ENCODE measurements at regions not wholly inside any gene's neighbourhood (a gene's known extent, or its start where the extent isn't known, plus 50 kb on each side); places are given as distances from the start of the nearest gene placed in this dataset.

DNA sequence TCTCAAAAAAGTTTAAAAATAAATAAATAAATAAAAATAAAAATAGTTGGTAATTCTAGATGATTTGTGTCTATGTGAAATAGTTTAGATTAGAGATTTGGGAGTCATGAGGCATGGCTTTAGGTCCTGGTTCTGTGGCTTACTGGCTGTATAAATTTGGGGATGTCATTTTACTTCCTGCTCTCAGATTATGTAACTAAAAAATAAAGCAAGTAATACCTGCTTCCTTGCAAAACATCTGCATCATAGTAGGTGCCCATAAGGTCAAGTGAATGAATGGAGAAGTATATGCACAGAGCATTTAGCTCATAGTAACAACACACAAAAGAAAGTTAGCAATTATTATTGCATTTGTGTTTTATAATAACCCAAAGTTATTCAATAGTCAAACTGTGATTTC lies 287.7 kb upstream of the TLE4 start:
- Mint-ChIP-seq H3K27me3 (ENCODE audit: unreplicated experiment) (peaks cover 5% of the 10 kb centered on the region), H3K27ac (ENCODE audit: unreplicated experiment) (no peak overlapping the region), H3K4me3 (ENCODE audit: unreplicated experiment) (no peak overlapping the region), H3K9me3 (ENCODE audit: unreplicated experiment) (no peaks in the 10 kb centered on the region), H3K36me3 (ENCODE audit: low read depth, unreplicated experiment) (no peaks in the 10 kb centered on the region), H3K4me1 (ENCODE audit: unreplicated experiment) (no peaks in the 10 kb centered on the region)
- TF ChIP-seq, protein P1, sequence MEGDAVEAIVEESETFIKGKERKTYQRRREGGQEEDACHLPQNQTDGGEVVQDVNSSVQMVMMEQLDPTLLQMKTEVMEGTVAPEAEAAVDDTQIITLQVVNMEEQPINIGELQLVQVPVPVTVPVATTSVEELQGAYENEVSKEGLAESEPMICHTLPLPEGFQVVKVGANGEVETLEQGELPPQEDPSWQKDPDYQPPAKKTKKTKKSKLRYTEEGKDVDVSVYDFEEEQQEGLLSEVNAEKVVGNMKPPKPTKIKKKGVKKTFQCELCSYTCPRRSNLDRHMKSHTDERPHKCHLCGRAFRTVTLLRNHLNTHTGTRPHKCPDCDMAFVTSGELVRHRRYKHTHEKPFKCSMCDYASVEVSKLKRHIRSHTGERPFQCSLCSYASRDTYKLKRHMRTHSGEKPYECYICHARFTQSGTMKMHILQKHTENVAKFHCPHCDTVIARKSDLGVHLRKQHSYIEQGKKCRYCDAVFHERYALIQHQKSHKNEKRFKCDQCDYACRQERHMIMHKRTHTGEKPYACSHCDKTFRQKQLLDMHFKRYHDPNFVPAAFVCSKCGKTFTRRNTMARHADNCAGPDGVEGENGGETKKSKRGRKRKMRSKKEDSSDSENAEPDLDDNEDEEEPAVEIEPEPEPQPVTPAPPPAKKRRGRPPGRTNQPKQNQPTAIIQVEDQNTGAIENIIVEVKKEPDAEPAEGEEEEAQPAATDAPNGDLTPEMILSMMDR (IDR thresholded peaks at IDR 0.05; ENCODE audit: unreplicated experiment) = no peak
- no peak for DNase-seq (ENCODE audit: low spot score)

DNA sequence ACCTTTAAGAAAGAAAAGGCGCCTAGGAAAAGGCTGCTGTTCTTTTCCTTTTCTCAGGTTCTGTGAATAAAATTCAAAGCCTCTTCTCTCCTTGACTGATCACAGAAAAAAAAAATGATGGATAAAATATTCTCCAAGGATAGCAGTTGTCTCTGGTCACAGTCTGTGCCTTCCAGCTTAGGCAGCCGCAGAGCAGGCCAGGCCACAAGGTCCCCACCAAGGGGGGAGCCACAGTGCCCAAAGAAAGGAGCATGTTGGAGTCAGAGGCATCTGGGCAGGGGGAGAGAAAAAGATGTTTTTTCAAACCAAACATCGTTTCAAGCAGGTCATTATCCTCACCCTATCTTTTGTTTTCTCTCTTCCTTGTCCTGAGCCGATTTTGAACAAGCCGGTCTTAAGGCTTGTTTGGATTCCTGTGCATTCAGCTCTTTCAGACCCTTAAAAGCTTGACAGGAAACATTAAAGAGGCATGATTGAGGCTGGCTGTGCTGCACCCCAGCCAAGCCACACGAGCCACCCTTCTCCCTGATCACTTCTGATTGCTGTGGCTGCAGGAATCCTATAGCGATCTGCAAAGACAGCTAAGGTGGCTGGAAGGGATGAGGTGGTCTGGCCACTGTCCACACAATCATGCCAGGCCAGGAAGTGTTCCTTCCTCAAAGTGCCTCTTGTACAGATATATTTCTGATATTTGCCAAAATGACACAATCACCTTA lies 284.6 kb upstream of the TLE4 start:
- H3K9me3 Mint-ChIP-seq (ENCODE audit: unreplicated experiment) = no peaks in the 10 kb centered on the region

DNA sequence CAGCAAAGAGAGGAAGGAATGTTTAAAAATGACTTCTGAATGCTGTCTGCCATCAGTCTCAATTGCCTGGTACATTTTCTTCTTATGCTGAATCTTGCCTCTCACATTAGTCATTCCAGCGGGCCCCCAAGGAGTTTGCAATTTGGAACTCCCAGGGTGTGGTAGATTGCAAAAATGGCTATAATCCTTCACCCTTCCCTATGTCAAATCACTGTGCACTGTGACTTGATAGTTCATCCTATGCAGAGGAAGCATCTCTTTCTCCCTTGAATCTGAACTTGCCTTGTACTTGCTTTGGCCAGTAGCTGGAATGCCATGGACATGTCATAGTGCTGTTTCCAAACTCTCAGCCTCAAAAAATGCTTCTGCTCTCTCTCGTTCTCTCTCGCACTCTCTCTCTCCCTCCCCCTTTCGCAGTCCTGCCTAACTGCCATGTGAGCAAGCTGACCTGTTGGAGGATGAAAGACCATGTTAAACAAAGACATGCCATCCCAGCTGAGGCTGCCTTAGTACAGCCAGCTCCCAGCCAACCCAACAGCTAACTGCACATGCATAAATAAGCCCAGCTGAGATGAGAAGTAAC lies 284.0 kb upstream of the TLE4 start:
- Mint-ChIP-seq H3K4me1 (ENCODE audit: unreplicated experiment) (no peaks in the 10 kb centered on the region), H3K36me3 (ENCODE audit: low read depth, unreplicated experiment) (no peaks in the 10 kb centered on the region), H3K9me3 (ENCODE audit: unreplicated experiment) (no peaks in the 10 kb centered on the region), H3K4me3 (ENCODE audit: unreplicated experiment) (no peak overlapping the region), H3K27ac (ENCODE audit: unreplicated experiment) (no peak overlapping the region), H3K27me3 (ENCODE audit: unreplicated experiment) (no peaks in the 10 kb centered on the region)
- DNase-seq (ENCODE audit: low spot score) = no peak
- TF ChIP-seq, protein P1 (IDR thresholded peaks at IDR 0.05; ENCODE audit: unreplicated experiment) = no peak

More for the DNA sequence above, 284.6 kb upstream of the TLE4 start:
- Mint-ChIP-seq H3K4me3 (ENCODE audit: unreplicated experiment) (no peak overlapping the region), H3K27ac (ENCODE audit: unreplicated experiment) (no peak overlapping the region), H3K36me3 (ENCODE audit: low read depth, unreplicated experiment) (no peaks in the 10 kb centered on the region), H3K27me3 (ENCODE audit: unreplicated experiment) (peaks cover 2% of the 10 kb centered on the region), H3K4me1 (ENCODE audit: unreplicated experiment) (no peaks in the 10 kb centered on the region)
- TF ChIP-seq, protein P1 (IDR thresholded peaks at IDR 0.05; ENCODE audit: unreplicated experiment) = no peak
- no peak for DNase-seq (ENCODE audit: low spot score)

DNA sequence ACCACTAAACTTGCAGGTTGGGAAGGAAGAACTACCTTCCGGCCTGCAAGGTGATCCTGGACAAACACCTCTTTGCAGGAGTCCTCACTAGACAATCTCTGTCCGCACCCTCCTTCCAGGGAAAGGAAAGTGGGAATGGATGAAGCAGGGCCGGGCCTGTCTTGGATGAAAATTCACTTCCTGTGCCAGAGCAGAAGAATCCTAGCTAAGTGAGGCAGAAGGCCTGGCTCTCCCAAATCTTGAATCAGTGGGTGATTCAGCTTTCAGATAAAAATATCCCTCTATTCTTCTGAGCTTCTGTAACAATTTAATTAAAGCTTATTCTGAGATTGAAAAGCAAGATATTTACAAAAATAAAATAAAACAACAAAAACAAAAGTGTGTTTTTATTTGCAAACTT lies 281.9 kb upstream of the TLE4 start:
- TF ChIP-seq, protein P1 (IDR thresholded peaks at IDR 0.05; ENCODE audit: unreplicated experiment) = no peak
- Mint-ChIP-seq H3K27me3 (ENCODE audit: unreplicated experiment) (no peaks in the 10 kb centered on the region), H3K4me1 (ENCODE audit: unreplicated experiment) (no peaks in the 10 kb centered on the region), H3K9me3 (ENCODE audit: unreplicated experiment) (no peaks in the 10 kb centered on the region), H3K4me3 (ENCODE audit: unreplicated experiment) (no peak overlapping the region), H3K27ac (ENCODE audit: unreplicated experiment) (no peak overlapping the region), H3K36me3 (ENCODE audit: low read depth, unreplicated experiment) (no peaks in the 10 kb centered on the region)
- no peak for DNase-seq (ENCODE audit: low spot score)

- Mint-ChIP-seq H3K4me3 (ENCODE audit: unreplicated experiment) (no peak overlapping the region), H3K27me3 (ENCODE audit: unreplicated experiment) (no peaks in the 10 kb centered on the region), H3K4me1 (ENCODE audit: unreplicated experiment) (no peaks in the 10 kb centered on the region), H3K36me3 (ENCODE audit: low read depth, unreplicated experiment) (no peaks in the 10 kb centered on the region), H3K27ac (ENCODE audit: unreplicated experiment) (no peak overlapping the region), H3K9me3 (ENCODE audit: unreplicated experiment) (no peaks in the 10 kb centered on the region)
- TF ChIP-seq, protein P1 (IDR thresholded peaks at IDR 0.05; ENCODE audit: unreplicated experiment) = no peak
- no peak for DNase-seq (ENCODE audit: low spot score)
Measured at GRCh38 chr9:79292731-79293280, 279.0 kb upstream of the TLE4 start.
